Upper lobe of right lung (tissue), 1 donor: ENCODE measurements at regions not wholly inside any gene's neighbourhood (a gene's known extent, or its start where the extent isn't known, plus 50 kb on each side); places are given as distances from the start of the nearest gene placed in this dataset.
"Not testable (repeated sequence)": the region's sequence is repeated elsewhere in the genome, so short reads cannot be mapped to it uniquely, and the experiment has no call there.

Source experiments
- ATAC-seq: fragments of 200-7000 bp; cut with Tn5 transposase; one replicate; pipeline ENCODE4 v1.9.1; 2020; ENCODE audit warnings: mild to moderate bottlenecking, moderate library complexity
- DNase-seq: peaks from one replicate; pipeline ENCODE4 v3.0.0-alpha.2; 2020
- H3K27ac ChIP-seq: fragments of 200-600 bp; one replicate; pipeline ENCODE4 v1.8.0; 2022
- H3K27me3 ChIP-seq: fragments of 200-600 bp; one replicate; pipeline ENCODE4 v1.8.0; 2022; ENCODE audit warnings: mild to moderate bottlenecking
- H3K36me3 ChIP-seq: fragments of 200-600 bp; one replicate; pipeline ENCODE4 v1.8.0; 2022
- H3K4me1 ChIP-seq: fragments of 200-600 bp; one replicate; pipeline ENCODE4 v1.8.0; 2022
- H3K4me3 ChIP-seq: fragments of 200-600 bp; one replicate; pipeline ENCODE4 v1.8.0; 2022; ENCODE audit warnings: mild to moderate bottlenecking
- H3K9me3 ChIP-seq: fragments of 200-600 bp; one replicate; pipeline ENCODE4 v1.8.0; 2022
- CTCF ChIP-seq: fragments of 200-600 bp; IDR thresholded peaks from one replicate; pipeline ENCODE4 v1.8.0; 2022; ENCODE audit warnings: antibody characterized with exemption
- intact Hi-C: fragments of 100-400 bp; cut with DNase I; formaldehyde crosslinking; loops from one replicate; pipeline ENCODE4 v1.11.0; 2022
- donor health status: DM: no; HTN: yes; CAD: no; lungs with severe emphysema.

DNA sequence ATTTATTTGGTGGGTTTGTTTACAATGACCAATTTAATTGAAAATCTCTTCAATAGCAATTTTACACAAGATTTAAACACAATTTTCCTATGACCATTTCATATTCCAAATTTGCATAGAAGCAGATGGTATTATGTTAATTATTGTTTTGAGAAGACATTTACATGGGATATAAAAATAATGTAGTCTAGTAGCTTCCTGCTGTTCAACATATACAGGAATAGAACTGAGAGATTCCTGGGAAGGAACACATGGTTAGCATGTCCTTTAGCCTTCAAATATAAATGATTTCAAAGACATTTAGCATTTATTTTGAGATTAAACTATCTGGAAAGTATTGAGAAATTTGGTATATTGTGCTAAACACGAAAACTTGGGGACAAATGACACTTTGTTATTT, 129.6 kb downstream of the KCNE4 start:
- no peak for ATAC-seq
- H3K27ac ChIP-seq, result no peak overlapping the region
- H3K27me3 ChIP-seq, result no peaks in the 10 kb centered on the region
- H3K4me1 ChIP-seq, result no peaks in the 10 kb centered on the region
- DNase-seq, result no peak
- H3K4me3 ChIP-seq, result no peak overlapping the region
- H3K9me3 ChIP-seq, result no peaks in the 10 kb centered on the region
- TF ChIP-seq CTCF, result no peak
- intact Hi-C loops, result no loop called here
- H3K36me3 ChIP-seq, result no peaks in the 10 kb centered on the region

GRCh38 chr2:223182356-223182755, 130.4 kb downstream of the KCNE4 start:
- Histone ChIP-seq H3K4me3 (no peak overlapping the region), H3K36me3 (no peaks in the 10 kb centered on the region), H3K27ac (no peak overlapping the region), H3K4me1 (no peaks in the 10 kb centered on the region), H3K27me3 (no peaks in the 10 kb centered on the region), H3K9me3 (no peaks in the 10 kb centered on the region)
- no peak for TF ChIP-seq CTCF
- intact Hi-C loops, result no loop called here
- DNase-seq (no peak), ATAC-seq (no peak)

DNA sequence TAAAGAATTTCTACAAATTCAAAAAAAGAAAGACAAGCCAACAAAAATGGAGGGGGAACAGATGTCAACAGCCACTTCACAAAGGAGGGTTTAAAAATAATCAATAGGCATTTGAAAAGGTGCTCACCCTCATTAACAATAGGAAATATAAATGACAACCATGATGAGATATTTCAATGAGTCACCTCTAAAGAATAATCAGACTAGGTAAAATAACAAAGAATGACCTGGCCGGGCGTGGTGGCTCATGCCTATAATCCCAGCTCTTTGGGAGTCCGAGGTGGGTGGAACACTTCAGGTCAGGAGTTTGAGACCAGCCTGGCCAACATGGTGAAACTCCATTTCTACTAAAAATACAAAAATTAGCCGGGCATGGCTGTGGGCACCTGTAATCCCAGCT, 133.6 kb downstream of the KCNE4 start:
- DNase-seq, result no peak
- H3K36me3 ChIP-seq, result no peaks in the 10 kb centered on the region
- H3K9me3 ChIP-seq, result no peaks in the 10 kb centered on the region

GRCh38 chr2:223187256-223187655, 135.3 kb downstream of the KCNE4 start:
- ATAC-seq (no peak), DNase-seq (no peak)
- Histone ChIP-seq H3K27ac (no peak overlapping the region), H3K27me3 (no peaks in the 10 kb centered on the region), H3K36me3 (no peaks in the 10 kb centered on the region), H3K9me3 (no peaks in the 10 kb centered on the region), H3K4me3 (no peak overlapping the region), H3K4me1 (no peaks in the 10 kb centered on the region)
- intact Hi-C loops, result no loop called here
- no peak for TF ChIP-seq CTCF

More for the DNA sequence above, 133.6 kb downstream of the KCNE4 start:
- intact Hi-C loops, result no loop called here
- no peak for TF ChIP-seq CTCF
- Histone ChIP-seq H3K4me3 (no peak overlapping the region), H3K27me3 (no peaks in the 10 kb centered on the region), H3K4me1 (no peaks in the 10 kb centered on the region), H3K27ac (no peak overlapping the region)
- ATAC-seq, result no peak

GRCh38 chr2:223190561-223191206, 138.7 kb downstream of the KCNE4 start:
- H3K9me3 ChIP-seq, H3K4me1 ChIP-seq, intact Hi-C loops, ATAC-seq, H3K36me3 ChIP-seq, H3K27ac ChIP-seq, DNase-seq, H3K4me3 ChIP-seq, H3K27me3 ChIP-seq: not testable (repeated sequence)

GRCh38 chr2:223196331-223196730, 144.3 kb downstream of the KCNE4 start:
- no peak overlapping the region for H3K4me3 ChIP-seq
- no peak overlapping the region for H3K27ac ChIP-seq
- H3K36me3 ChIP-seq, result no peaks in the 10 kb centered on the region
- H3K27me3 ChIP-seq, result no peaks in the 10 kb centered on the region
- DNase-seq, result no peak
- H3K9me3 ChIP-seq, result no peaks in the 10 kb centered on the region
- no peak for ATAC-seq
- no peaks in the 10 kb centered on the region for H3K4me1 ChIP-seq
- intact Hi-C loops, result no loop called here
- no peak for TF ChIP-seq CTCF
